Stimulated activated CD4-positive, alpha-beta T cell treated with anti-CD3 and anti-CD28 coated beads, Interleukin-2, amount 100 ng/mL, for 48 hours (primary cell): ENCODE measurements at regions not wholly inside any gene's neighbourhood (a gene's known extent, or its start where the extent isn't known, plus 50 kb on each side); places are given as distances from the start of the nearest gene placed in this dataset.
"Not testable (repeated sequence)": the region's sequence is repeated elsewhere in the genome, so short reads cannot be mapped to it uniquely, and the experiment has no call there.

Source experiments
- DNase-seq, 2 donors: peaks; one replicate each; pipeline ENCODE4 v3.0.0-alpha.2; 2020

DNA sequence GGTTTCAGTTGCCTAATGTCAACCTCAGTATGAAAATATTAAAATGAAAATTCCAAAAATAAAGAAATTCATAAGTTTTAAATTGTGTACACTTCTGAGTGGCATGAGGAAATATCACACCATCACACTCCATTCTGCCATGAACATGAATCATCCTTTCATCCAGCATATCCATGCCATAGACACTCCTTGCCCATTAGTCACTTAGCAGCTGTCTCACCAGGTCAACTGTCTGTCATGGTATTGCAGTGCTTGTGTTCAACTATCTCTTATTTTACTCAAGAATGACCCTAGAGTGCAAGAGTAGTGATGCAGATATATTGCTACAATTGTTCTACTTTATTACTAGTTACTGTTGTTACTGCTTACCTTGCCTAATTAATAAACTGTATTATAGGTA is 712.4 kb downstream of the EPHA7 start:
- no peak for DNase-seq

- DNase-seq: no peak
These were observed 717.8 kb downstream of the EPHA7 start for GRCh38 chr6:92701425-92702096.

GRCh38 chr6:92700411-92700810 is 718.9 kb downstream of the EPHA7 start:
- DNase-seq: no peak

DNA sequence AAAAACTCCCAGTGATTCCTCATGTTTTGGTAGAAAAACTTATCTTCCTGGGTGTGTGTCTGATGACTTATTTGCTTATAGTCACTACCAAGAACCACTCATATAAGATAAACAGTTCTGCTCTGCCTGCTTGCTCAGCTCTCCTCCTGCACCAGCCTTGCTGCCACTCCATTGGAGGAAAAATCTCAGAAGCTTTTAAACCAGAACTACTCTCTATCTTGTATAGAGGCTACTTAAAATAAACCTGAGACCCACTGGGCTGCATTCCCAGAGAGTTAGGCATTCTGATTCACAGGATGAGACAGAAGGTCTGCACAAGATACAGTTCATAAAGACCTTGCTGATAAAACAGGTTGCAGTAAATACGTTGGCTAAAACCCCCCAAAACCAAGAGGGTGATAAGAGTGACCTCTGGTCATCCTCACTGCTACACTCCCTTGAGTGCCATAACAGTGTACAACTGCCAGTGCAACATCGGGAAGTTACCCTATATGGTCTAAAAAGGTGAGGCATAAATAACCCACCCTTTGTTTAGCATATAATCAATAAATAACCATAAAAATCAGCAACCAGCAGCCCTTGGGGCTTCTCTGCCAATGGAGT is 728.3 kb downstream of the EPHA7 start:
- no peak for DNase-seq

DNA sequence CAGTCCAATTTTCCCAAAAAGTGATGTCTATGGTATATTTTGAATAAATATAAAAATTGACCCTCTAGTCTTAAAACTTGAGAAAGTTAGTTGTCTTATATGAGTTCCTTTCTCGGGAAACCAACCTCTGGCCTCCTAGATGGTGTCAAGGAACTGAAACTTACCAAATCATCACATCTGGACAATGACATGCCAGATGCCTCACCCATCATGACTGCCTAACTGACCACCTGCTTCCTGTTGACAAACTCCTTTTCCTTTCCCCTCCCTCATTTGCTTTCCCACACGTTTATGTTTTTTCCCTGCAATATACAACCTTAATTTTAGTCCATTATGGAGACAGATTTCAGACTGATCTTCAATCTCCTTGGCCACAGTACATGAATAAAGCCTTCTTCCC is 731.0 kb downstream of the EPHA7 start:
- DNase-seq: no peak

DNA sequence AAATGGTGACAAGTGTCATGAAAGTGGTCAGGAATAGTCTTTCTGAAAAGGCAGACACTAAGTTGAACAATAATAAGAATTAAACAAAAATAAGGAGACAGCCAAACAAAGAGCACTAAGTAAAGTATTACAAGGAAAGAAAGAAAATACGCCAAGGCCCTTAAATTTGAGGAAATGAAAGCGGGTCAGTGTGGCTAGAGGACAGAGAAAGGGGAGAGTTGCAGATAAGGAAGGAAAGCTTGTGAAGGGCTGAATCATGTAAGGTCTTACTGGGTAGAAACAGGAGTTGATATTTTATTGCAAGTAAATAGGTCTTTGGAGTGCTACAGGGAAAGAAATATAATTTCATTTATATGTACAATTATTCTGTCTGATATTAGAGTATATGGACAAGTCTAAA is 732.1 kb downstream of the EPHA7 start:
- no peak for DNase-seq

- DNase-seq: no peak
These were observed 735.0 kb downstream of the EPHA7 start for GRCh38 chr6:92684386-92684785.

GRCh38 chr6:92683748-92684147 is 735.6 kb downstream of the EPHA7 start:
- no peak for DNase-seq

GRCh38 chr6:92682516-92683398 is 736.6 kb downstream of the EPHA7 start:
- DNase-seq: no peak

DNA sequence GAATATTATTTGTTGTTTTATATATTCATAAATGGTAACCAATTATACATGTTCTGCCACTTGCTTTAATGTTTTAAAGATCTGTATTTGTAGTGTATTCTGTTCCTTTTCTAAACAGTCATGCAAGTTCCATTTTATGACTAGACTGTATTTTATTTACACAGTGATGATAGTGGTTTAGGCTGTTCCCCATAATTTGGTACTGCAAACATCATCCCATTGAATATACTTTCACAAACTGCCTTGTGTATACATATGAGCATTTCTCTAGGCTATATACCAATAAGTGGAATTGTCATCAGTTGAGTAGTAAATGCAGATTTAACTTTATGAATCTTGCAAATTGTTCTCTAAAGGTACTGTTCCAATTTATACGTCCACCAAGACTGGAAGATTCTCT is 738.0 kb downstream of the EPHA7 start:
- no peak for DNase-seq

GRCh38 chr6:92671462-92671861 is 747.9 kb downstream of the EPHA7 start:
- DNase-seq: not testable (repeated sequence)

DNA sequence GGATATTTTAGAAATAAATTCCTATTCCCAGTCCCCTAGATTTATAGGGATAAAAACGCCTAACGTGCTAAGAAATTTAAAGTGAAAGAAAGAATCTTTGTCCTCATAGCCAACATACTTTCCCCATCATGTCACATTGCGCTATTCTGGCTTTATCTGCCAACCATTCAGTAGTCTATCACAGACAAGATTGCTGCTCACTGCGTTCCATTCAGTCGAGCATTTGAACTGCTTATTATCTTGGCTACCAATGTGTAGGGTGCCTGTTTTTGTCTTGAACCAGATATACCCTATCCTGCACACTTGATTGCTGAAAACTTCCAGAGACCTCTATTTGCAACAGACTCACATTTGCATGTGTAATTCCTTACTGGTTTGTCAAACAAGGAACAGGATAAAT is 751.5 kb downstream of the EPHA7 start:
- no peak for DNase-seq

DNA sequence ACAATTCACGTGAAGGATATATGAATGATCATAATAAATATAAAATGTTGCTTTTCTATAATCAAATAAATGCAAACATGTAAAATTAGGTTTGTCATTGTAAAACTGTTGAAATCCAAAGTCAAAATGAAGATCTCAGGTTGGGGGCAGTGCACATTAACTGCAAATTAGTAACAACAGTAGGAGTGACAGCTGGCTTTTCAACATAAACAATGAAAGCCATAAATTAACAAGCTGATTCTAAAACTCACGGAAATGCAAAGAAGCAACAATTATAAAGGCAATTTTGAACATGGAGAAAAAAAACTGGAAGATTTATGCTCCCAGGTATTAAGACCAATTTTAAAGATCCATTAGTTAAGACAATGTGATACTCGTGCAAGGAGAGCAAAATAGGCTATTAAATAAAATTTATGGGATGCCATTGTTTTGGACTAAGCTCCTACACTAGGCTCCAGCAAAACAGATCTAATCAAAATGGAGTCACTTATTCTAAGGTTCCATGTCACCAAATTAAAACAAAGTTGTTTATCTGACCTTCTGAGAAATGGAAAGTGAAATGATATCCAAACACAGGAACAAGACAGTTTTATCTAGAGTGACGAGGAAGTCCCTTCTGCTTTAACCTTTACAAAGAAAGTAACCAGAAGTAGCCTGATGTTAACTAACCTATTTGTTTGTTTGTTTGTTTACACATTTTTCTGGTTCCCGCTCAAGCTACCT is 770.8 kb downstream of the EPHA7 start:
- no peak for DNase-seq

- DNase-seq: no peak
These were observed 771.7 kb downstream of the EPHA7 start for GRCh38 chr6:92647630-92648029.

GRCh38 chr6:92644104-92644791 is 775.1 kb downstream of the EPHA7 start:
- DNase-seq: peak; percentile 4 to 15

- DNase-seq: no peak
These were observed 783.7 kb downstream of the EPHA7 start for GRCh38 chr6:92635553-92636153.

- DNase-seq: no peak
These were observed 784.8 kb downstream of the EPHA7 start for GRCh38 chr6:92634561-92634960.

DNA sequence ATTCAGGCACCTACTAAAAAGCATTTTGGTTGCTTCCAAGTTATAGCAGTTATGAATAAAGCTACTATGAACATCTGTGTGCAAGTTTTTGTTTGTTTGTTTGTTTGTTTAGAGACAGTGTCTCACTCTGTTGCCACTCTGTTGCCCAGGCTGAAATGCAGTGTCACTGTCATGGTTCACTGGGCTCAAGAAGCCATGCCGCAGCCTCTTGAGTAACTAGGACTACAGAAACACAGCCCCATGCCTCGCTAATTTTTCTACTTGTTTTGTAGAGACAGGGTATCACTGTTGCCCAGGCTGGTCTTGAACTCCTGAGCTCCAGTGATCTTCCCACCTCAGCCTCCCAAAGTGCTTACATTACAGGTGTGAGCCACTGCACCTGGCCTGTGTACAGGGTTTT is 795.9 kb downstream of the EPHA7 start:
- no peak for DNase-seq

DNA sequence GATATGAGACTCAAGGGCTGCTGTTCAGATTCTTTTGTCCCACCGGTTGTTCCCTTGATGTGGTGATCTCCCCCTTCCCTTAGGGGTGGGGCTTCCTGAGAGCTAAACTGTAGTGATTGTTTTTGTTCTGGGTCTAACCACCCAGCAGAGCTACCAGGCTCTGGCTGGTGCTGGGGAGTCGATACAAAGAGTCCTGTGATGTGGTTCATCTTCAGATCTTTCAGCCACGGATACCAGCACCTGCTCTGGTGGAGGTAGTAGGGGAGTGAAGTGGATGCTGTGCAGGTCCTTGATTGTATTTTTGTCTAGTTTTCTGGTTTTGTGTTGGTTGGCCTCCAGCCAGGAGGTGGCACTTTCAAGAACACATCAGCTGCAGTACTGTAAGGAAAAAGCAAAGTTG is 801.6 kb downstream of the EPHA7 start:
- no peak for DNase-seq

- DNase-seq: no peak
These were observed 810.6 kb downstream of the EPHA7 start for GRCh38 chr6:92608751-92609150.

DNA sequence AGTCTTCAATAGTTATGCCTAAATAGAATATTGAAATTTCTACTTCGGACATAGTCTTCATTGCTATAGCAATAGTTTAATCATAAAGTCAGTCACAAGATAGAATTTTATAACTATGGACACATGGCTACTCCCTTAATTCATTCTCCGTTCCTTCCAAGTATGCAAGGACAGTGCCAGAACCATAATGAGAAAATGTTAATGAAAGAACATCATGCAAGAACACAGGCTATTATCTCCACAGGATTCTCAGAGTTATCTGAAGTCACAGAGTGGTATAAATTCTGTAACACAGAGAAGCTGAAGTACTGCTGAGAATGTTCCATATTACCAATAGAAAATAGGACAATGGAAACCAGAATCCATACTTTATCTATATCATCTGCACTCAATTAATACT is 826.2 kb downstream of the EPHA7 start:
- DNase-seq: no peak

DNA sequence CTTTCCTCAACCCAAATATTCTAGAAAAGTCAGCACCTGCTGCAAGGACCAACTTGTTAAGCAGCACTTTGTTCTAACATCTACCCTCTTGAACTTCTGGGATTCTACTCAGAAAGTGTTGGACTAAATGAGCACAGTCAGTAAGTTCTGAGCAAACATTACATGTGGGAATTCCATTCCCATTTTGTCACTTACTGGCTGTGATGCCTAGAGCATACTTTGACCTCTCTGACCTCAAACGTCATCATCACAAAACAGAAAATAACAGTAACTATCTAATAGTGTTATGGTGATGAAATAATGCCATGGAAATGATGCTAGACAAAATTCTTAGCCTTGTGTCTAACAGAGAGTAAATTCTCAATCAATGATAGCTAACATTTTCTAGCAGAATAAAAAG is 829.4 kb downstream of the EPHA7 start:
- DNase-seq: no peak
